ENCODE measurements at regions not wholly inside any gene's neighbourhood (a gene's known extent, or its start where the extent isn't known, plus 50 kb on each side); places are given as distances from the start of the nearest gene placed in this dataset.

DNA sequence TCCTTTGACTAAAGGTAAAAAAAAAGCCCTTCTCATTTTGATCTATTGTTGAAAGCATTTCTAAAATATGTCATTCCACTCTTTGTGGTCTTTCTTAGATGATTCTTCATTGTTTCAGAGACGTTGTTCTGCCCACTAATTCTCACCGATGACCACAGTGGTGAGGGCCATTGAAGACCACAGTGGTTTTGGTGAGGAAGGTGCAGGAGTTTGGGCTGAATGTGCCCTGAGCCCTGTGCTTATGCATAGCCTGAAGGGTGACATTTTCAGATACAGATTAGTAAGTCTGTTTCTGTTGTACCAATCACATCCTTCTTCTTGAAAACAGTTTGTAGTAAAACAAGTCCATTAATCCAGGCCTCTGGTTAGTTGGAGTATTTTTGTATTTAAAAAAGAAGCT lies 251.3 kb upstream of the ATP5MC3 start:
- Histone ChIP-seq H3K9ac (ENCODE audit: low read depth in 1 of 2, low read length in 2 of 2) (no peak overlapping the region), H3K4me1 (ENCODE audit: control insufficient read depth in 4 of 4, insufficient read depth in 4 of 4, low read length in 3 of 4) (no peaks in the 10 kb centered on the region), H3K9me3 (ENCODE audit: control insufficient read depth in 4 of 4, low read length in 3 of 4) (peaks cover 0 to 2% (median 0%) of the 10 kb centered on the region in 4 donors), H3K36me3 (ENCODE audit: control insufficient read depth in 4 of 4, insufficient read depth in 3 of 4, low read depth in 1 of 4, low read length in 3 of 4) (no peaks in the 10 kb centered on the region), H3K27me3 (ENCODE audit: control insufficient read depth in 4 of 4, insufficient read depth in 4 of 4, low read length in 3 of 4) (peaks cover 0 to 2% (median 0%) of the 10 kb centered on the region in 4 donors), H3K4me3 (ENCODE audit: low read depth in 1 of 3, low read length in 3 of 3) (no peak overlapping the region), H3K27ac (ENCODE audit: low read depth in 1 of 2, low read length in 2 of 2) (no peak overlapping the region)
- 84% methylated on average over 2 of the region's 2 CpGs for WGBS
- TF ChIP-seq, protein P1, sequence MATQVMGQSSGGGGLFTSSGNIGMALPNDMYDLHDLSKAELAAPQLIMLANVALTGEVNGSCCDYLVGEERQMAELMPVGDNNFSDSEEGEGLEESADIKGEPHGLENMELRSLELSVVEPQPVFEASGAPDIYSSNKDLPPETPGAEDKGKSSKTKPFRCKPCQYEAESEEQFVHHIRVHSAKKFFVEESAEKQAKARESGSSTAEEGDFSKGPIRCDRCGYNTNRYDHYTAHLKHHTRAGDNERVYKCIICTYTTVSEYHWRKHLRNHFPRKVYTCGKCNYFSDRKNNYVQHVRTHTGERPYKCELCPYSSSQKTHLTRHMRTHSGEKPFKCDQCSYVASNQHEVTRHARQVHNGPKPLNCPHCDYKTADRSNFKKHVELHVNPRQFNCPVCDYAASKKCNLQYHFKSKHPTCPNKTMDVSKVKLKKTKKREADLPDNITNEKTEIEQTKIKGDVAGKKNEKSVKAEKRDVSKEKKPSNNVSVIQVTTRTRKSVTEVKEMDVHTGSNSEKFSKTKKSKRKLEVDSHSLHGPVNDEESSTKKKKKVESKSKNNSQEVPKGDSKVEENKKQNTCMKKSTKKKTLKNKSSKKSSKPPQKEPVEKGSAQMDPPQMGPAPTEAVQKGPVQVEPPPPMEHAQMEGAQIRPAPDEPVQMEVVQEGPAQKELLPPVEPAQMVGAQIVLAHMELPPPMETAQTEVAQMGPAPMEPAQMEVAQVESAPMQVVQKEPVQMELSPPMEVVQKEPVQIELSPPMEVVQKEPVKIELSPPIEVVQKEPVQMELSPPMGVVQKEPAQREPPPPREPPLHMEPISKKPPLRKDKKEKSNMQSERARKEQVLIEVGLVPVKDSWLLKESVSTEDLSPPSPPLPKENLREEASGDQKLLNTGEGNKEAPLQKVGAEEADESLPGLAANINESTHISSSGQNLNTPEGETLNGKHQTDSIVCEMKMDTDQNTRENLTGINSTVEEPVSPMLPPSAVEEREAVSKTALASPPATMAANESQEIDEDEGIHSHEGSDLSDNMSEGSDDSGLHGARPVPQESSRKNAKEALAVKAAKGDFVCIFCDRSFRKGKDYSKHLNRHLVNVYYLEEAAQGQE (IDR thresholded peaks at IDR 0.05) = no peak
- TF ChIP-seq JUND (IDR thresholded peaks at IDR 0.05) = no peak
- TF ChIP-seq FOXA1 (IDR thresholded peaks at IDR 0.05) = no peak
- TF ChIP-seq, protein P2, sequence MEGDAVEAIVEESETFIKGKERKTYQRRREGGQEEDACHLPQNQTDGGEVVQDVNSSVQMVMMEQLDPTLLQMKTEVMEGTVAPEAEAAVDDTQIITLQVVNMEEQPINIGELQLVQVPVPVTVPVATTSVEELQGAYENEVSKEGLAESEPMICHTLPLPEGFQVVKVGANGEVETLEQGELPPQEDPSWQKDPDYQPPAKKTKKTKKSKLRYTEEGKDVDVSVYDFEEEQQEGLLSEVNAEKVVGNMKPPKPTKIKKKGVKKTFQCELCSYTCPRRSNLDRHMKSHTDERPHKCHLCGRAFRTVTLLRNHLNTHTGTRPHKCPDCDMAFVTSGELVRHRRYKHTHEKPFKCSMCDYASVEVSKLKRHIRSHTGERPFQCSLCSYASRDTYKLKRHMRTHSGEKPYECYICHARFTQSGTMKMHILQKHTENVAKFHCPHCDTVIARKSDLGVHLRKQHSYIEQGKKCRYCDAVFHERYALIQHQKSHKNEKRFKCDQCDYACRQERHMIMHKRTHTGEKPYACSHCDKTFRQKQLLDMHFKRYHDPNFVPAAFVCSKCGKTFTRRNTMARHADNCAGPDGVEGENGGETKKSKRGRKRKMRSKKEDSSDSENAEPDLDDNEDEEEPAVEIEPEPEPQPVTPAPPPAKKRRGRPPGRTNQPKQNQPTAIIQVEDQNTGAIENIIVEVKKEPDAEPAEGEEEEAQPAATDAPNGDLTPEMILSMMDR (IDR thresholded peaks at IDR 0.05; ENCODE audit: low read depth, low read length, missing input control) = no peak
- no peak for TF ChIP-seq RXRA (IDR thresholded peaks at IDR 0.05)
- TF ChIP-seq, protein P3, sequence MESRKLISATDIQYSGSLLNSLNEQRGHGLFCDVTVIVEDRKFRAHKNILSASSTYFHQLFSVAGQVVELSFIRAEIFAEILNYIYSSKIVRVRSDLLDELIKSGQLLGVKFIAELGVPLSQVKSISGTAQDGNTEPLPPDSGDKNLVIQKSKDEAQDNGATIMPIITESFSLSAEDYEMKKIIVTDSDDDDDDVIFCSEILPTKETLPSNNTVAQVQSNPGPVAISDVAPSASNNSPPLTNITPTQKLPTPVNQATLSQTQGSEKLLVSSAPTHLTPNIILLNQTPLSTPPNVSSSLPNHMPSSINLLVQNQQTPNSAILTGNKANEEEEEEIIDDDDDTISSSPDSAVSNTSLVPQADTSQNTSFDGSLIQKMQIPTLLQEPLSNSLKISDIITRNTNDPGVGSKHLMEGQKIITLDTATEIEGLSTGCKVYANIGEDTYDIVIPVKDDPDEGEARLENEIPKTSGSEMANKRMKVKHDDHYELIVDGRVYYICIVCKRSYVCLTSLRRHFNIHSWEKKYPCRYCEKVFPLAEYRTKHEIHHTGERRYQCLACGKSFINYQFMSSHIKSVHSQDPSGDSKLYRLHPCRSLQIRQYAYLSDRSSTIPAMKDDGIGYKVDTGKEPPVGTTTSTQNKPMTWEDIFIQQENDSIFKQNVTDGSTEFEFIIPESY (IDR thresholded peaks at IDR 0.05) = no peak
- no peak for DNase-seq (ENCODE audit: low spot score)

DNA sequence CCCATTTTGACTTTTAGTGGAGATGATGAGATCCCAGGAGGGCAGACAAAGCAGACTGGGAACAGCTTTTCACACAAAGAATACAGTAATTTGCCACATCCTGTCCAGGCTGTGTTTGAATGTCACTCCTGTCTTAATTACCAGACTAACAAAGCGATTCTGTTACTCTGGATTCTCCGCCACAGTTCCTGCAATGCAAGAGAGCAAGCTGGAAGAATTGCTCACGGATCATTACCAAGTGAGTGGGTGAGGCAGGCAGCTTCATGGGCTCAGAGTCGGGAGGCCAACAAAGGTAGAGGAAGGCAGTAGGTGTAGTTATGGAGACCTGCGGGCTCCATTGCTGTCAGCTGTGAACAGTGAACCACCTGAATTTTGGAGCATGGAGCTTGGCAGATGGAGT lies 250.5 kb upstream of the ATP5MC3 start:
- peaks cover 0 to 2% (median 0%) of the 10 kb centered on the region in 4 donors for H3K9me3 ChIP-seq (ENCODE audit: control insufficient read depth in 4 of 4, low read length in 3 of 4)
- no peaks in the 10 kb centered on the region for H3K4me1 ChIP-seq (ENCODE audit: control insufficient read depth in 4 of 4, insufficient read depth in 4 of 4, low read length in 3 of 4)
- no peak overlapping the region for H3K9ac ChIP-seq (ENCODE audit: low read depth in 1 of 2, low read length in 2 of 2)
- no peak overlapping the region for H3K27ac ChIP-seq (ENCODE audit: low read depth in 1 of 2, low read length in 2 of 2)
- TF ChIP-seq RXRA (IDR thresholded peaks at IDR 0.05) (no peak), EGR1 (IDR thresholded peaks at IDR 0.05; ENCODE audit: low read depth in 2 of 2) (no peak), RAD21 (IDR thresholded peaks at IDR 0.05) (no peak), SP1 (IDR thresholded peaks at IDR 0.05) (no peak), HNF4G (IDR thresholded peaks at IDR 0.05) (no peak), FOXA1 (IDR thresholded peaks at IDR 0.05) (no peak)
- TF ChIP-seq, protein P2 (IDR thresholded peaks at IDR 0.05; ENCODE audit: low read depth, low read length, missing input control) = no peak
- TF ChIP-seq, protein P1 (IDR thresholded peaks at IDR 0.05) = no peak
- 77% methylated on average over 5 of the region's 5 CpGs for WGBS
- DNase-seq (ENCODE audit: low spot score) = no peak
- no peaks in the 10 kb centered on the region for H3K36me3 ChIP-seq (ENCODE audit: control insufficient read depth in 4 of 4, insufficient read depth in 3 of 4, low read depth in 1 of 4, low read length in 3 of 4)
- no peak overlapping the region for H3K4me3 ChIP-seq (ENCODE audit: low read depth in 1 of 3, low read length in 3 of 3)
- H3K27me3 ChIP-seq (ENCODE audit: control insufficient read depth in 4 of 4, insufficient read depth in 4 of 4, low read length in 3 of 4) = peaks cover 0 to 2% (median 0%) of the 10 kb centered on the region in 4 donors
